Natural killer cell (primary cell): ENCODE measurements at regions not wholly inside any gene's neighbourhood (a gene's known extent, or its start where the extent isn't known, plus 50 kb on each side); places are given as distances from the start of the nearest gene placed in this dataset.

Experiments used
- ATAC-seq, 3 donors: fragments of 150-1000 bp in 2 of 3; fragments of 200-7000 bp in 1 of 3; cut with Tn5 transposase; 1 replicate in 1 of 3; 2 replicates in 2 of 3; pipeline ENCODE4 v1.10.0; 2021; ENCODE audit warnings: mild to moderate bottlenecking in 2 of 3, moderate library complexity in 2 of 3
- DNase-seq, 2 donors: peaks; one replicate each; pipeline versions ENCODE4 v3.0.0 to v3.0.0-alpha.2; 2013 to 2021; ENCODE audit warnings: mixed read lengths in 1 of 2
- H3K27ac ChIP-seq: one replicate; pipeline ENCODE4 v1.5.1; 2013; ENCODE audit warnings: mild to moderate bottlenecking, low read length
- H3K27me3 ChIP-seq: one replicate; pipeline ENCODE4 v1.6.1; 2013; ENCODE audit warnings: low read length; ENCODE audit not compliant: control insufficient read depth, insufficient read depth
- H3K36me3 ChIP-seq: one replicate; pipeline ENCODE4 v1.6.1; 2013; ENCODE audit warnings: low read length; ENCODE audit not compliant: control insufficient read depth, insufficient read depth
- H3K4me1 ChIP-seq: one replicate; pipeline ENCODE4 v1.6.1; 2013; ENCODE audit warnings: low read length; ENCODE audit not compliant: control insufficient read depth, insufficient read depth
- H3K4me3 ChIP-seq: one replicate; pipeline ENCODE4 v1.5.1; 2013; ENCODE audit warnings: low read length
- H3K9me3 ChIP-seq: one replicate; pipeline ENCODE4 v1.6.1; 2013; ENCODE audit warnings: low read length; ENCODE audit not compliant: control insufficient read depth, insufficient read depth
- H3K27ac Mint-ChIP-seq, 2 donors: one replicate each; pipeline ENCODE4 v1.8.0; 2022; ENCODE audit warnings: mild to moderate bottlenecking in 2 of 2, mixed read lengths in 2 of 2, moderate library complexity in 1 of 2
- H3K27me3 Mint-ChIP-seq, 2 donors: one replicate each; pipeline ENCODE4 v1.8.0; 2022; ENCODE audit warnings: low read depth in 2 of 2, mixed read lengths in 2 of 2
- H3K36me3 Mint-ChIP-seq: one replicate; pipeline ENCODE4 v1.8.0; 2022; ENCODE audit warnings: mixed read lengths
- H3K4me1 Mint-ChIP-seq, 2 donors: one replicate each; pipeline ENCODE4 v1.8.0; 2022; ENCODE audit warnings: mixed read lengths in 2 of 2
- H3K4me3 Mint-ChIP-seq: one replicate; pipeline ENCODE4 v1.8.0; 2022; ENCODE audit warnings: mild to moderate bottlenecking, moderate library complexity, mixed read lengths
- H3K9me3 Mint-ChIP-seq, 2 donors: one replicate each; pipeline ENCODE4 v1.8.0; 2022; ENCODE audit warnings: mixed read lengths in 2 of 2
- WGBS: methylation state at CpG from one replicate; pipeline ENCODE4 v1.1.7; 2013; ENCODE audit warnings: missing lambda C conversion rate; ENCODE audit not compliant: insufficient coverage; 5-methylcytosine and 5-hydroxymethylcytosine counted together
- intact Hi-C: fragments of 100-400 bp; cut with micrococcal nuclease; formaldehyde crosslinking; loops from one replicate; pipeline ENCODE4 v1.14.2; 2022
- TF ChIP-seq, protein P1 (sequence below): fragments of 200-600 bp; IDR thresholded peaks from one replicate; pipeline ENCODE4 v1.8.0; 2022; ENCODE audit warnings: antibody characterized with exemption

DNA sequence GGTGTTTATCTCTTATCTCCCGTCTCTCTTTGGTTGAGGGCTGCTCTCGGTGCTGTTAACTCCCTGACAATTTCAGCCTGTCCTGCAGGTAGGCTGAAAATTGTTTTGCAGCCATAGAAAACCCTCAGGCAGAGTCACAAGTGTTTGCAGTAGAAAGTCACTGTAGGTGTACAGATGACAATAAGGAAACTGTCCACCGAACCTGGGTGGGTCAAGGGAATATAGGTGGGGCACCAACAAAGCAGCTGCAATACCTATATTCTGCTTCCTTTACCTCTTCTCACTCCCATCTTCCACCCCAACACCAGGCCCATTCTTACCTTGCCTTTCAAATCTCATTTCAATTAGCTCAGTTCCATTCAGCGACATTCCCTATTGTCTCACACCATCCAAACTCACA, 381.8 kb downstream of the PPP1R2C start:
- H3K4me1 ChIP-seq, result peaks cover 12% of the 10 kb centered on the region
- H3K27ac ChIP-seq, result no peak overlapping the region
- ATAC-seq (no peak), DNase-seq (no peak)
- H3K9me3 ChIP-seq, result no peaks in the 10 kb centered on the region
- Mint-ChIP-seq H3K27ac (no peak overlapping the region), H3K36me3 (no peaks in the 10 kb centered on the region), H3K4me3 (no peak overlapping the region), H3K4me1 (peaks cover 19 to 30% of the 10 kb centered on the region in 2 donors), H3K9me3 (no peaks in the 10 kb centered on the region), H3K27me3 (no peaks in the 10 kb centered on the region)
- TF ChIP-seq, protein P1, sequence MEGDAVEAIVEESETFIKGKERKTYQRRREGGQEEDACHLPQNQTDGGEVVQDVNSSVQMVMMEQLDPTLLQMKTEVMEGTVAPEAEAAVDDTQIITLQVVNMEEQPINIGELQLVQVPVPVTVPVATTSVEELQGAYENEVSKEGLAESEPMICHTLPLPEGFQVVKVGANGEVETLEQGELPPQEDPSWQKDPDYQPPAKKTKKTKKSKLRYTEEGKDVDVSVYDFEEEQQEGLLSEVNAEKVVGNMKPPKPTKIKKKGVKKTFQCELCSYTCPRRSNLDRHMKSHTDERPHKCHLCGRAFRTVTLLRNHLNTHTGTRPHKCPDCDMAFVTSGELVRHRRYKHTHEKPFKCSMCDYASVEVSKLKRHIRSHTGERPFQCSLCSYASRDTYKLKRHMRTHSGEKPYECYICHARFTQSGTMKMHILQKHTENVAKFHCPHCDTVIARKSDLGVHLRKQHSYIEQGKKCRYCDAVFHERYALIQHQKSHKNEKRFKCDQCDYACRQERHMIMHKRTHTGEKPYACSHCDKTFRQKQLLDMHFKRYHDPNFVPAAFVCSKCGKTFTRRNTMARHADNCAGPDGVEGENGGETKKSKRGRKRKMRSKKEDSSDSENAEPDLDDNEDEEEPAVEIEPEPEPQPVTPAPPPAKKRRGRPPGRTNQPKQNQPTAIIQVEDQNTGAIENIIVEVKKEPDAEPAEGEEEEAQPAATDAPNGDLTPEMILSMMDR, result no peak
- intact Hi-C loops, result no loop called here
- no peaks in the 10 kb centered on the region for H3K27me3 ChIP-seq
- H3K4me3 ChIP-seq, result no peak overlapping the region
- WGBS, result 100% methylated on average over 4 of the region's 4 CpGs
- H3K36me3 ChIP-seq, result no peaks in the 10 kb centered on the region

DNA sequence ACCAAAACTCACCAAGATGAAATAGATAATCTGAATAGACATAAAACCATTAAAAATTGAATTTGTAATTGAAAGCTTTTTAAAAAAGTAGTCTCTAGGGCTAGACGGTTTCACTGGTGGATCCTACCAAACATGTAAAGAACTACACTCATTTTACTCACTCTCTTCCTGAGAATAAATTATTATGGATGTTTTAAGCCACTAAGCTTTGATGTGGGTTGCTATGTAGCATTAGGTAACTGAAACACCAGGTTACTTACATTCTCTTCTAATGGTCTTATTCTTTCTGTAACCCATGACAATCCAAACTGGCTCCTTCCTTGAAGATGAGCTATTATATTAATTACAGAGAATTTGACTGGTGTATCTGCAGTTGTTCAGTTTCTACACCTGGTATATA, 385.1 kb downstream of the PPP1R2C start:
- Mint-ChIP-seq H3K27me3 (peaks cover 1 to 2% of the 10 kb centered on the region in 2 donors), H3K4me3 (no peak overlapping the region), H3K4me1 (peaks cover 0 to 11% of the 10 kb centered on the region in 2 donors), H3K36me3 (no peaks in the 10 kb centered on the region), H3K9me3 (no peaks in the 10 kb centered on the region), H3K27ac (no peak overlapping the region)
- no peaks in the 10 kb centered on the region for H3K4me1 ChIP-seq
- TF ChIP-seq, protein P1, result no peak
- intact Hi-C loops, result no loop called here
- no peak overlapping the region for H3K4me3 ChIP-seq
- DNase-seq, result no peak
- no CpG with 5 or more reads among the region's 1 CpG for WGBS
- H3K36me3 ChIP-seq, result no peaks in the 10 kb centered on the region
- H3K9me3 ChIP-seq, result no peaks in the 10 kb centered on the region
- H3K27ac ChIP-seq, result no peak overlapping the region
- H3K27me3 ChIP-seq, result no peaks in the 10 kb centered on the region
- no peak for ATAC-seq

DNA sequence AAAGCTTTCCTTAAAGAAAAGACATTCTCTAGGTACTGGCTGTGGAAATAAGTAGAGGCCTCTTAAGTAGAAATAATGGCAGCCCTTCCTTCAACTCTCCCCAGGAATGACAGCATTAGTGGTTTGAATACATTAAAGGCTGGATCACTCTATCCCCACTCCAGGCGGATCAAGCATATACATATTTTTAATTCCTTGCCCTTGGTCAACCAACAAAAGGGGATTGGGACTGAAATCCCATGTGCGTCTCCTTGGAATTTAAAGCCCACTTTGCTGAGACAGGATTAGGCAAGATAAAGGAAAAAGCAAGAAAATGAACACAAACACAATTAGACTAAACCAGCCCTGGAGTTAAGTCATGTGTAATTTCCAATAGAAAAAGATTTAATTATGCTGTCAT, 391.3 kb downstream of the PPP1R2C start:
- H3K4me3 ChIP-seq, result no peak overlapping the region
- no peak overlapping the region for H3K27ac Mint-ChIP-seq
- H3K27me3 Mint-ChIP-seq, result peaks cover 2 to 24% of the 10 kb centered on the region in 2 donors
- intact Hi-C loops, result no loop called here
- DNase-seq (no peak), ATAC-seq (no peak)
- TF ChIP-seq, protein P1, result no peak
- H3K4me1 ChIP-seq, result no peaks in the 10 kb centered on the region
- 80% methylated on average over 1 of the region's 2 CpGs for WGBS
- H3K36me3 ChIP-seq, result no peaks in the 10 kb centered on the region
- H3K36me3 Mint-ChIP-seq, result no peaks in the 10 kb centered on the region
- no peak overlapping the region for H3K27ac ChIP-seq
- peaks cover 0 to 8% of the 10 kb centered on the region in 2 donors for H3K4me1 Mint-ChIP-seq
- H3K27me3 ChIP-seq, result no peaks in the 10 kb centered on the region
- no peak overlapping the region for H3K4me3 Mint-ChIP-seq
- no peaks in the 10 kb centered on the region for H3K9me3 ChIP-seq
- no peaks in the 10 kb centered on the region for H3K9me3 Mint-ChIP-seq

DNA sequence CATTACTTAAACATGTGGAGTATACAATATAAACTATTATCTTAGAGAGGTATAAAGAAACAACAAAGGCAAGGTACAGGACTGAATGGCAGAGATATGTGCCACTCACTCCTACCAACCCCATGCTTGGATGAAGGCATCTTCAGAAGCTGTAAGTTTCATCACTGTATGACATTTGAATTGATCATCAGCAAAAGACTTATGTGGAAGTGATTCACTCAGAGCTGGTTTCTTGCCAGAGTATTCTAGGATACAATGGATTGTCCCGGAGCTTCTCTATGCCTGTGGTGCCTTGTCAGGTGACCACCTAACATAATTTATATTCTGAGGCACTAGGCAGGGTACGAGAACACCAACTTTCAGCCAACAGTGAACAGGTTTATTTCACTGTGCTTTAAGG, 392.2 kb downstream of the PPP1R2C start:
- H3K4me1 Mint-ChIP-seq, result peaks cover 0 to 8% of the 10 kb centered on the region in 2 donors

More for the DNA sequence above, 392.2 kb downstream of the PPP1R2C start:
- H3K9me3 ChIP-seq, result no peaks in the 10 kb centered on the region
- H3K4me3 Mint-ChIP-seq, result no peak overlapping the region
- intact Hi-C loops, result no loop called here
- TF ChIP-seq, protein P1, result no peak
- H3K4me3 ChIP-seq, result no peak overlapping the region
- peaks cover 1 to 24% of the 10 kb centered on the region in 2 donors for H3K27me3 Mint-ChIP-seq
- H3K27ac ChIP-seq, result no peak overlapping the region
- H3K27me3 ChIP-seq, result no peaks in the 10 kb centered on the region
- no peaks in the 10 kb centered on the region for H3K9me3 Mint-ChIP-seq
- ATAC-seq (no peak), DNase-seq (no peak)
- no peak overlapping the region for H3K27ac Mint-ChIP-seq
- no peaks in the 10 kb centered on the region for H3K4me1 ChIP-seq
- 79% methylated on average over 2 of the region's 2 CpGs for WGBS
- H3K36me3 ChIP-seq, result no peaks in the 10 kb centered on the region
- no peaks in the 10 kb centered on the region for H3K36me3 Mint-ChIP-seq
